ENCODE measurements at regions not wholly inside any gene's neighbourhood (a gene's known extent, or its start where the extent isn't known, plus 50 kb on each side); places are given as distances from the start of the nearest gene placed in this dataset.

DNA sequence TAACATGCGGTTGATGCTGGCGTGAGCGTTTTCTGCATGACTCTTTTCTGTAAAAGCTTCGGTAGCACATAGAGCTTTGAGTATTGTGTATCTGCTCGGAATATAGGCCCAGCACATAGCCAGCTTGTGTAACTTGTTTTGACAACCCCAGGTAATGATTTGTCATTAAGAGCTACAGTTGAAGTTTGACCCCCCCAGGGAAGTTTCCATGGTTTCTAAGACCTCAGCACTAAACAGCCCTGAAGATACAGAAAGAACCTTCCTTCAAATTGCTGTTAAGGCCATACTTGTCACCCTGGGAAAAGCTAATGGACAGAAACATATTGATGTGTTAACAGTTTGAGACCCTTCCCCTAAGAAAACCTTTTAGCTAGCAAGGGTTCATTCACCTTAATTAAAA is 380.7 kb downstream of the PRDM2 start:
- no peak overlapping the region for H3K27ac ChIP-seq
- no peaks in the 10 kb centered on the region for H3K9me3 ChIP-seq
- no peak for DNase-seq
- H3K36me3 ChIP-seq = no peaks in the 10 kb centered on the region
- ATAC-seq = no peak
- H3K4me3 ChIP-seq = no peak overlapping the region
- intact Hi-C loops (cut with DNase I) = no loop called here
- H3K27me3 ChIP-seq = no peaks in the 10 kb centered on the region
- TF ChIP-seq, protein P1, sequence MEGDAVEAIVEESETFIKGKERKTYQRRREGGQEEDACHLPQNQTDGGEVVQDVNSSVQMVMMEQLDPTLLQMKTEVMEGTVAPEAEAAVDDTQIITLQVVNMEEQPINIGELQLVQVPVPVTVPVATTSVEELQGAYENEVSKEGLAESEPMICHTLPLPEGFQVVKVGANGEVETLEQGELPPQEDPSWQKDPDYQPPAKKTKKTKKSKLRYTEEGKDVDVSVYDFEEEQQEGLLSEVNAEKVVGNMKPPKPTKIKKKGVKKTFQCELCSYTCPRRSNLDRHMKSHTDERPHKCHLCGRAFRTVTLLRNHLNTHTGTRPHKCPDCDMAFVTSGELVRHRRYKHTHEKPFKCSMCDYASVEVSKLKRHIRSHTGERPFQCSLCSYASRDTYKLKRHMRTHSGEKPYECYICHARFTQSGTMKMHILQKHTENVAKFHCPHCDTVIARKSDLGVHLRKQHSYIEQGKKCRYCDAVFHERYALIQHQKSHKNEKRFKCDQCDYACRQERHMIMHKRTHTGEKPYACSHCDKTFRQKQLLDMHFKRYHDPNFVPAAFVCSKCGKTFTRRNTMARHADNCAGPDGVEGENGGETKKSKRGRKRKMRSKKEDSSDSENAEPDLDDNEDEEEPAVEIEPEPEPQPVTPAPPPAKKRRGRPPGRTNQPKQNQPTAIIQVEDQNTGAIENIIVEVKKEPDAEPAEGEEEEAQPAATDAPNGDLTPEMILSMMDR (IDR thresholded peaks at IDR 0.05) = no peak
- no peaks in the 10 kb centered on the region for H3K4me1 ChIP-seq

DNA sequence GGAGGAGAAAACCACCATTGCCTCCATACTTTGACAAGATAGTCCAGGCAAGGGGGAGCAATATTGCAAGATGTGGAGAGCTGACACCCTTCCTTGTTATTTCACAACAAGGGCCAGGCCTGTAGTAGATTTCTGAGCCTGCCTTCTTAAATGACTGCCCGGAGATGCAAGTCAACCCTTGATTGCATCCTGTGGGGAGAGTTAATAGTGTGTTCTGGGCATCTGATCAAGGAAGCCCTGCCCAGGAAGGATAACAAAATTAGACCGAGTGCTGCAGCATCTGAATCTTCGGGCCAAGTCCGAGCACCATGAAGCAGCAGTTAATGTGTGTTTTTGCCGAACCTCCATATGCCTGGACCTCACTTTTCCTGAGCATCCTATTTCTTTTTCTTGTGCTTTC is 382.3 kb downstream of the PRDM2 start:
- intact Hi-C loops (cut with DNase I) = no loop called here
- no peaks in the 10 kb centered on the region for H3K9me3 ChIP-seq
- DNase-seq (no peak), ATAC-seq (no peak)
- H3K4me3 ChIP-seq = no peak overlapping the region
- no peaks in the 10 kb centered on the region for H3K4me1 ChIP-seq
- no peaks in the 10 kb centered on the region for H3K36me3 ChIP-seq
- no peak overlapping the region for H3K27ac ChIP-seq
- H3K27me3 ChIP-seq = no peaks in the 10 kb centered on the region
- TF ChIP-seq, protein P1 (IDR thresholded peaks at IDR 0.05) = no peak

DNA sequence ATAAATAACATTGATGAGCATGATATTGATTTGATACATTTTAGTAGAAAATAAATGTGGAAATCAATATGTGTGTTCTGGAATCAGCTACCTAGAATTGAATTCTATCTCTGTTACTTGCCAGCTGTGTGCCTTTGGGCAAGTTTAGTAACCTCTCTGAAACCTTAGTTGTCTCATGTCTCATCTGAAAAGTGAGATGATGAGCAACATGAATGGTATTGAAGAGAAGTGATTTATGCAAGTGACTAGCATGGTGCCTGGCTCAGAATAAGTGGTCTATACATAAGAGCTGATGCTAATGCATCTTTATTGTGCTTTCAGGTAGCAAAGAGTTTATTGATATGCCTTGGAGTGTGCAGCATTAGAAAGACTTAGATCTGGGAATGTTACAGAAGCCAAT is 383.3 kb downstream of the PRDM2 start:
- Histone ChIP-seq H3K4me1 (no peaks in the 10 kb centered on the region), H3K4me3 (no peak overlapping the region), H3K9me3 (no peaks in the 10 kb centered on the region), H3K27me3 (no peaks in the 10 kb centered on the region), H3K27ac (no peak overlapping the region), H3K36me3 (no peaks in the 10 kb centered on the region)
- intact Hi-C loops (cut with DNase I) = no loop called here
- DNase-seq = no peak
- no peak for ATAC-seq
- TF ChIP-seq, protein P1 (IDR thresholded peaks at IDR 0.05) = no peak

DNA sequence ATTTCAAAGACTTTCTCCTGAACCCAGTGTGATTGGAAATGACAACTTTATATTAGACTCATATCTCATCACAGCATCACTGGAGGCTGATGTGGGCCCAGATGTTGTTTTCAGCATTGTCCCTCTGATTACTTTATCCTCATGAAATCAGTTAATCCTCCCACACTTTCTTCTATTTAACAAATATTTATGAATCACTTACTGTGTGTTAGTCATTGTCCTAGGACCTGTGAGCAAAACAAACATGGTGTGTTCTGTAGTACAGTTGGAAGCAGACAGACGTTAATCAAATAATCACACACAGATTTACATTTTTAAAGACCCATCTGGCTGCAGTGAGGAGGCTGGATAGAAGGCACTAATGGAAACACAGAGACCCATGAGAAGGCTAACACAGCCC is 383.7 kb downstream of the PRDM2 start:
- Histone ChIP-seq H3K36me3 (no peaks in the 10 kb centered on the region), H3K9me3 (no peaks in the 10 kb centered on the region), H3K4me1 (no peaks in the 10 kb centered on the region), H3K27me3 (no peaks in the 10 kb centered on the region), H3K4me3 (no peak overlapping the region), H3K27ac (no peak overlapping the region)
- TF ChIP-seq, protein P1 (IDR thresholded peaks at IDR 0.05) = no peak
- DNase-seq (no peak), ATAC-seq (no peak)
- intact Hi-C loops (cut with DNase I) = no loop called here

DNA sequence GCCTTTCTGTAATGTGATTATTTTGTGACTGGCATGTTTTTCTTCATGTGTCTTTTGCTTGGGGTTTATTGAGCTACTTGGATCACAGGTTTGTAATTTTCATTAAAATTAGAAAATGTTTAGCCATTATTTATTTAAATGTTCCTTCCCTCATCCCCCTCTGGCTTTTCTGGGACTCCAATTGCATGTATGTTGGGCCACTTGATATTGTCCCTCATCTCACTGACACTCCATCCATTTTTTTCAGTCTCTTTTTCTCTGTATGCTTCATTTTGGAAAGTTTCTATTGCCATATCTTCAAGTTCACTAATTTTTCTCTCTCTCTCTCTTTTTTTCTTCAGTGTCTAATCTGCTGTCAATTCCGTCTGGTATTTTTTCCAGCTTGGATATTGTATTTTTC is 390.1 kb downstream of the PRDM2 start:
- H3K27me3 ChIP-seq = no peaks in the 10 kb centered on the region
- no peak overlapping the region for H3K4me3 ChIP-seq
- no peaks in the 10 kb centered on the region for H3K36me3 ChIP-seq
- TF ChIP-seq, protein P1 (IDR thresholded peaks at IDR 0.05) = no peak
- no peaks in the 10 kb centered on the region for H3K4me1 ChIP-seq
- intact Hi-C loops (cut with DNase I) = no loop called here
- peaks cover 0 to 15% of the 10 kb centered on the region in 2 donors for H3K9me3 ChIP-seq
- no peak for DNase-seq
- ATAC-seq = no peak
- H3K27ac ChIP-seq = no peak overlapping the region
